ENCODE measurements at regions not wholly inside any gene's neighbourhood (a gene's known extent, or its start where the extent isn't known, plus 50 kb on each side); places are given as distances from the start of the nearest gene placed in this dataset.

DNA sequence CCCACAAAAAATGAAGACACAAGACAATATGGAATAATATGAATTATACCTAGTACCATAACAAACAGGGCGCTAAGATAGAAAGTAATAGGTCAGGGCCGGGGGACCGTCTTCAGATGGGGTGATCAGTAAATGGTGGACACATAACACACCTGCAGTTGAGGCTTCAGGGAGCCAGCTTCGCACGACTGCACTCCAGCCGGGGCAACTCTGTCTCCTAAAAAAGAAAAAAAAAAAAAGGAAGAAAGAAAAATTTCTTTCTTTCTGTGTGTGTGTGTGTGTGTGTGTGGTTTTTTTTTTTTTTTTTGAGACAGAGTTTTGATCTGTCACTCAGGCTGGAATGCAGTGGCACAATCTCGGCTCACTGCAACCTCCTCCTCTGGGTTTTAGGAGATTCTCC, 75.0 kb upstream of the HSPA9 start:
- Mint-ChIP-seq H3K4me3 (peak overlapping the region in 1 of 5 donors; percentile 21), H3K36me3 (peaks cover 0 to 4% (median 0%) of the 10 kb centered on the region in 3 donors), H3K9me3 (peaks cover 0 to 2% (median 0%) of the 10 kb centered on the region in 6 donors), H3K27me3 (ENCODE audit: low read depth in 3 of 3) (peaks cover 27 to 54% (median 45%) of the 10 kb centered on the region in 3 donors), H3K4me1 (peaks cover 21% of the 10 kb centered on the region in 2 donors), H3K27ac (no peak overlapping the region)
- no peak for DNase-seq

DNA sequence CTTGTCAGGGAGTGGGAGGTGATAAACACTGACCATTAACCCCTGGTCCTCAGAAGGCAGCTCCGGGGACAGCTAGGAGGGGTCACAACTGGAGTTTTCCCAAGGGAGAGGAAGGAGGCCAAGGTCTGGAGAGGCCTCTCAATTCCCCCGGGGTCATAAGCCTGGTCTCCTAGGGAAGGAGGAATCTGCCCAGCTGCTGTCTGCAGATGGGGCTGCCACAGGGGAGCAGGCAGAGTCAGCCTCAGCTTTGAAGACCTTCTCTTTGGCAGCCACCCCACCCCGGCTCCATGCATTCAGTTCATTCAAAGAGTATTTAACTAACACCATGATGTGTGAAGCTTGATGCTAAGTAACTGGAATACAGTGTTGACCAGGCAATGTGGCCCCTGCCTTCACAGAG, 74.6 kb upstream of the HSPA9 start:
- H3K4me3 Mint-ChIP-seq, result peak overlapping the region in 1 of 5 donors; percentile 21
- DNase-seq, result no peak
- H3K9me3 Mint-ChIP-seq, result peaks cover 0 to 2% (median 0%) of the 10 kb centered on the region in 6 donors
- peaks cover 0 to 2% (median 0%) of the 10 kb centered on the region in 3 donors for H3K36me3 Mint-ChIP-seq
- H3K27ac Mint-ChIP-seq, result no peak overlapping the region
- peaks cover 27 to 50% (median 41%) of the 10 kb centered on the region in 3 donors for H3K27me3 Mint-ChIP-seq (ENCODE audit: low read depth in 3 of 3)
- peaks cover 17% of the 10 kb centered on the region in 2 donors for H3K4me1 Mint-ChIP-seq

DNA sequence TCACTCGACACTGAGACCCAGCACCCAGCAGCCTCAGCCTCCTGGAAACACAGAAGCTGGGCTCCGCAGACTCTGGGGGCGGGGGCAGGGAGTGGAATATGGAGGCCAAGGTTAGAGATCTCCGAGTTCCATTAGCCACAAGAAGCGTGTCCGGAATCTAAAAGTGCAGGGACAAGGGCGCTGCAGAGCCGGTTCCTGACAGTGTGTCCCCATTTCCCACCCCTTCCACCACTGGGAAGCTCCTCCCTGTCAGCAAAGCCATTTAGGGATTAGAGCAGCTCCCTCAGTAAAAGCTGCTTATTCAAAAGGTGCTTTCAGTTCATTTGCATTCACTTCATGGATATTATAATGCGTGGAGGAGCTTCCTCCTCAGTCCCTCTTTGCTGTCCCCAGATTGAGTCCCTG, 74.1 kb upstream of the HSPA9 start:
- Mint-ChIP-seq H3K36me3 (no peaks in the 10 kb centered on the region), H3K4me1 (peaks cover 13% of the 10 kb centered on the region in 2 donors), H3K4me3 (no peak overlapping the region), H3K27me3 (ENCODE audit: low read depth in 3 of 3) (peaks cover 26 to 45% (median 36%) of the 10 kb centered on the region in 3 donors), H3K9me3 (peaks cover 0 to 2% (median 0%) of the 10 kb centered on the region in 6 donors), H3K27ac (no peak overlapping the region)
- no peak for DNase-seq

DNA sequence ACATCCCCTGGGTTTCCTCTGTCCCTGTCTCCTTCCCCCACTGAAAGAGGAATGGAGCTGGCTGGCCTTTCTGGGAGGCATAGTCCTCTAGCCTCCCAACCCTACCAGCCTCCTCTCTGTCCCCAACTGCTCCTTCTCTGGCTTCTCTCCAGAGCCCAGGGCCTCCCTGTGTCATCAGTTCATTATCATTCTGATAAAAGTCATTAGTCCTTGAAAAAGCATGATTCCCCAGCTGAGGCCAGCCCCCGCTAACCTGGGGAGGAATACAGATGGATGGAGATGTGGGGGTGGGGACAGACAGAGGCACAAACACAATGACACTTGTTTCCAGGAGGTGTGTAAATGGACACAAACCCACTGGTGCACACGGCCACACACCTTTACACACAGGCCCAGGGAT, 73.6 kb upstream of the HSPA9 start:
- H3K36me3 Mint-ChIP-seq, result no peaks in the 10 kb centered on the region
- DNase-seq, result no peak
- no peak overlapping the region for H3K27ac Mint-ChIP-seq
- H3K4me1 Mint-ChIP-seq, result peaks cover 8% of the 10 kb centered on the region in 2 donors
- peaks cover 21 to 41% (median 32%) of the 10 kb centered on the region in 3 donors for H3K27me3 Mint-ChIP-seq (ENCODE audit: low read depth in 3 of 3)
- H3K9me3 Mint-ChIP-seq, result peaks cover 0 to 3% (median 0%) of the 10 kb centered on the region in 6 donors
- H3K4me3 Mint-ChIP-seq, result no peak overlapping the region

DNA sequence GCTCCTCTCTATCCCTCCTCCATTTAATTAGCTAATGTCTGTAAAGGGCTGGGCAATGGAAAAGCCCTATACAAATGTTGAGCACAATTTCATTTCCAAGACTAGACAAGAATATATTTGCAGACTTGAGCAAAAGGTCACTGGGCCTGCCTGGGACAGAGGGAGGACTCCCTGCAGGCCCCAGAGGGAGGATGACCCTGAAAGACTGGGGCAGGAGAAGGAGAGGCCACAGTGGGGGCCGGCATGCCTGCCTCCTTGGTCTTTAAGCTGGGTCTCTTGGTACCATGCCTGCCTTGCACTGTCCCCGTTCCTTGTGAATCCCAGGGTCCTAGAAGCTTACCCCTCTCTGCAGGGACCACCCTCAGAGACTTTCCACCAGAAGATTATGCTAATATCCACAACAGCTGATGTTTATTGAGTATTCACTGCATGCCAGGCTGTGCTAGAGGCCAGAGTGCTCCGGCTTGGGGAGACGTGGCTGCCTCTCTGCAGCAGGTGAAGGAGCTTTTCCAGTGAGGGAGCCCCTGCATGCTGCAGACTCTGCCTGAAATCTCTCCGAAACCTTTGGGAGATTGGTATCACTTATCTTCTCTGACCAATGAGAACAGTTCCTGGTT, 72.7 kb upstream of the HSPA9 start:
- Mint-ChIP-seq H3K4me1 (no peaks in the 10 kb centered on the region), H3K4me3 (no peak overlapping the region), H3K27me3 (ENCODE audit: low read depth in 3 of 3) (peaks cover 17 to 41% (median 24%) of the 10 kb centered on the region in 3 donors), H3K36me3 (no peaks in the 10 kb centered on the region), H3K27ac (no peak overlapping the region), H3K9me3 (peaks cover 0 to 4% (median 0%) of the 10 kb centered on the region in 6 donors)
- DNase-seq, result no peak

DNA sequence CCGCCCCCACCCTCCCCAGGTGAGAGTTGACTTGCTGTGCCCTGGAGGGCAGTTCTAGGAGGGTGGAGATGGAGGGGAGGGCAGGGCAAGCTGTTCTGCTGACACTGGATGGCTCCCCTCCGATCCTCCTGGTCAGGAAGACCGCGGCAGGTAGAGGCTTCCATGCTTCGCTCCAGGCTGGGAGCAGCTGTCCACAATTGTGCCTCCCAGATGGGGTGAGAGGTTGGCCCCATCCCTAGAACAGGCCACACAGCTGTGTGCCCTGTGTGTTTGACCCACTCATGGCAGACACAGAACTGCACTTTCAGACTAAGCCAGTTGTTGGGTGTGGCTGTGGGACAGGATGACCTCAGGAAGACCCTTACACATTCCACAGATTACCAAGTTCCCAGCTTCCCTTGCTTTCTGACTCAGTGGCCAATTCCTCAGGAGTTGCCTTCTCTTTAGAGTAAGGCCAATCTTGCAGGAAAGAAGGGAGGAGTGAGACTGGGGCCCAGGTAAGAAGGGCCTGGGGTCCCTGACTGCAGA, 72.1 kb upstream of the HSPA9 start:
- Mint-ChIP-seq H3K36me3 (no peaks in the 10 kb centered on the region), H3K9me3 (peaks cover 0 to 4% (median 0%) of the 10 kb centered on the region in 6 donors), H3K27me3 (ENCODE audit: low read depth in 3 of 3) (peaks cover 12 to 39% (median 21%) of the 10 kb centered on the region in 3 donors), H3K27ac (no peak overlapping the region), H3K4me1 (no peaks in the 10 kb centered on the region), H3K4me3 (no peak overlapping the region)
- DNase-seq, result no peak

DNA sequence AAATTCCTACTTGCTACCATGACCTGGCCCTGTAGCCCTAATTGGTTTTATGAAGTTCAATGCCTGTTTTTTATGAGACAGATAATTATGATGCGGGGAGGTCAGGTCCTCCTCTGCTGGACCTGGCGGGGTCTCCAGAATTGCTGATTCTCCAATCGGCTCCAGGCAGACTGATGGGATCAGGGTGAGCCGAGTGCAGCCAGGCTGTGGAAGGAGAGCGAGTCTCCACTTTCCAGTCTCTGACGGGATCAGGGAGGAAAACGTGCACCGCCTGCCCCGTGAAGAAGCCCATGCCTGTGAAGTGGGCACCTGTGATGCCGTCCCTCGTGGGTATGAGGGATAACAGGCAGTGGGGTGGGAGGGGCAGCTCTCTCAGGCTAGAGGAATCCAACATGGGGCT, 71.5 kb upstream of the HSPA9 start:
- Mint-ChIP-seq H3K4me3 (no peak overlapping the region), H3K27me3 (ENCODE audit: low read depth in 3 of 3) (peaks cover 14 to 43% (median 19%) of the 10 kb centered on the region in 3 donors), H3K36me3 (no peaks in the 10 kb centered on the region), H3K4me1 (peaks cover 0 to 1% of the 10 kb centered on the region in 2 donors), H3K27ac (no peak overlapping the region), H3K9me3 (peaks cover 0 to 3% (median 0%) of the 10 kb centered on the region in 6 donors)
- no peak for DNase-seq

DNA sequence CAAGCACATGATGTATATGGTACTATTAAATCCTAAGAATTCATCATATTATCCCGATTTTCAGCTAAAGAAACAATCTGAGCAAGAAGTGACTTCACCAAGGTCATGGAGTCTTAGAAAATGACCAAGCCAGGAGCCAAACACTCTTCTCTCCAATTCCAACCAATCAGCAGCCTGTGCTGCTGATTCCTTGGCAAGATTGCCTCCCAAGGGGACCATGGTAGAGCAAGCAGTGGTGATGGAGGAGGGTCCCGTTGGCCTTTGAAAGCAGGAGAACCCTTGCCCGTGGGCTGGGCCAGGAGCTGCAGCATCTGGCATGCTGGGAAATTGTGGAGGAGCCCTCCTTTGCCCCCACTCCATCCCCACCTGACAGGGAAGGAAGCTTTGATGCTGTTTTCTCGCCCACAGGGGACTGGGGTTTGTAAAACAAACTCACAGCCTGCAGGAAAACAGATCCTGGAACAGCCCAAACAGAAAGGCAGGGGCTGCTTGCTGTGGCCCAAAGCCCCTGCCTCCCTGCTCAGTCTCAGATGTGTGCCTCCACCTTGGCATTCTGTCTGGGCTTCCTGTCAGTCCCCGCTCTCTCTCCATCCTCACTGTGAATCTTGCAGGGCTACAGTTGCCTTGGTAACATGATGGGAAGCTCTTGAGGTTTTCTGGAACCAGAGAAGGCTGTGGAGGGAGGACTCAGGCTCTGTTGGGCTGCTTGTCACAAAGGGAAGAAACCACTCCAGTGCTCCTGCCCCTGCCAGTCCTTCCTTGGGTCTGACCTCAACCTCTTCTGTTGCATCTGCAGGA, 70.8 kb upstream of the HSPA9 start:
- peaks cover 14 to 43% (median 17%) of the 10 kb centered on the region in 3 donors for H3K27me3 Mint-ChIP-seq (ENCODE audit: low read depth in 3 of 3)
- peaks cover 0 to 2% (median 0%) of the 10 kb centered on the region in 6 donors for H3K9me3 Mint-ChIP-seq
- no peak overlapping the region for H3K4me3 Mint-ChIP-seq
- no peak for DNase-seq
- no peaks in the 10 kb centered on the region for H3K36me3 Mint-ChIP-seq
- peaks cover 0 to 2% of the 10 kb centered on the region in 2 donors for H3K4me1 Mint-ChIP-seq
- H3K27ac Mint-ChIP-seq, result no peak overlapping the region

DNA sequence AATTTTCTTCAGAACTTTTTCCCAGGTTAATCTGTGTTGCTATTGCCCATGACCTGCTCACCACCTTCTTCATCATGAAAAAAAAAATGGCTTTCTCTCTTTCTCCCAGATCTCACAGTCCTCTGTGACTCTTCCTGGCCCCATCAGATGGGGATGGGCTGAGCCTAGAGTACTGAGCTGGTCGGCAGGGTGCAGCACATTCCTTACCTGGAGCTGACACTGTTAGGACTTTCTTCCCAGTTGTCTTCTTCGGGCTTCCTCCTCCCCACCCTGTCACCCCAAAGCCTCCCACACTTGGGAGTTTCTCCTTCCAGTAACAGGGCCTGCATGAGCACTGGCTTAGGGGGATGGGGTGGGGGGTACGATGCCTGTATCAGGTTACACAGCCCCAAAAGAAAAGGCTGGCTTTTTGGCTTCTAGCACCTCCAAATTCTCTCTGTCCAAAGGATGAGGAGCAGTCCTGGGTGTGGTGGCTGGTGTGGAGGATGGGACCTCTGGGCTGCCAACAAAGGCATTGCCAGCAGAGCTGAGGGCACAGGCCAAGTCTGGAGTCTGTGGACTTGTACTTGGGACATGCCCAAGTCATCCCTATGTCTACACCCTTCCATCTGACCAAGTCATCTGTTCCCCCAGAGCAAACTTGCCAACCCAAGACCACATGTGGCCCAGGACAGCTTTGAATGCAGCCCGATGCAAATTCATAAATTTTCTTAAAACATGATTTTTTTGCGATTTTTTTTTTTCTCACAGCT, 68.0 kb upstream of the HSPA9 start:
- H3K27me3 Mint-ChIP-seq (ENCODE audit: low read depth in 3 of 3), result peaks cover 9 to 31% (median 10%) of the 10 kb centered on the region in 3 donors
- peaks cover 0 to 2% of the 10 kb centered on the region in 2 donors for H3K4me1 Mint-ChIP-seq
- DNase-seq, result no peak
- no peak overlapping the region for H3K4me3 Mint-ChIP-seq
- no peak overlapping the region for H3K27ac Mint-ChIP-seq
- no peaks in the 10 kb centered on the region for H3K36me3 Mint-ChIP-seq
- peaks cover 0 to 2% (median 0%) of the 10 kb centered on the region in 6 donors for H3K9me3 Mint-ChIP-seq

DNA sequence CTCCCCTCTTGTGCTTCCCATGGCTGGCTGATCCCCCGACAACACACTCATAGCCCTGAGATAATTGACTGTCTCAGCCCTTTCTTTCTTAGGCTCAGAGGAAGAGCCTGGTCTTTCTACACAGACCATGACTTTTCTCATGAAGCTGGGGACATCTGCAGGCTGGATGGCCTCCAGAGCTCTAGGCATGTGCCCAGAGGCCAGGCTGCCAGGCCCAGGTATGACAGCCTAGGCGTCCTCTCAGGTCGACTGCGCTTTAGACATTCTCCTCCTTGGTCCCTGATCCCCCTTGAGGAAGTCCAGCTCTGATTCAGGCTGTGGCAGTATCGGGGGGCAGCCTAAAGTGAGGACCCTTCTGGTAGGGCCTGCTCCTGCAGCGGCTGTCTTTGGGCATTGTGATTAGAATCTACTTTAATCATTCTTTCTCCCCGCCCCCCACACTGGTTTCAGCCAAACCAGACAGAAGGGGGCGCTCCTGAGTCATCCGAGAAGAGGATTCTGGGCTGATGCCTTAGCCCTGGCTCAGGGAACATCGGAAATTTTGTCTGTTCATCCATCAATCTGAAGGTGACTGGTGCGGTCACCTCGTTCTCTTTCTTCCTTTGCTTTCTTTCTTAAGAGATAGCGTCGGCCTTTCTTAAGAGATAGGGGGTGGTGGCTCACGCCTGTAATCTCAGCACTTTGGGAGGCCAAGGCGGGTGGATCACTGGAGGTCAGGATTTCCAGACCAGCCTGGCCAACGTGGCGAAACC, 66.5 kb upstream of the HSPA9 start:
- Mint-ChIP-seq H3K27ac (no peak overlapping the region), H3K4me1 (peaks cover 0 to 2% of the 10 kb centered on the region in 2 donors), H3K36me3 (no peaks in the 10 kb centered on the region), H3K9me3 (peaks cover 0 to 2% (median 0%) of the 10 kb centered on the region in 6 donors), H3K27me3 (ENCODE audit: low read depth in 3 of 3) (peaks cover 9 to 30% (median 12%) of the 10 kb centered on the region in 3 donors), H3K4me3 (no peak overlapping the region)
- DNase-seq, result peak; percentile 57 to 63 (median 58)

DNA sequence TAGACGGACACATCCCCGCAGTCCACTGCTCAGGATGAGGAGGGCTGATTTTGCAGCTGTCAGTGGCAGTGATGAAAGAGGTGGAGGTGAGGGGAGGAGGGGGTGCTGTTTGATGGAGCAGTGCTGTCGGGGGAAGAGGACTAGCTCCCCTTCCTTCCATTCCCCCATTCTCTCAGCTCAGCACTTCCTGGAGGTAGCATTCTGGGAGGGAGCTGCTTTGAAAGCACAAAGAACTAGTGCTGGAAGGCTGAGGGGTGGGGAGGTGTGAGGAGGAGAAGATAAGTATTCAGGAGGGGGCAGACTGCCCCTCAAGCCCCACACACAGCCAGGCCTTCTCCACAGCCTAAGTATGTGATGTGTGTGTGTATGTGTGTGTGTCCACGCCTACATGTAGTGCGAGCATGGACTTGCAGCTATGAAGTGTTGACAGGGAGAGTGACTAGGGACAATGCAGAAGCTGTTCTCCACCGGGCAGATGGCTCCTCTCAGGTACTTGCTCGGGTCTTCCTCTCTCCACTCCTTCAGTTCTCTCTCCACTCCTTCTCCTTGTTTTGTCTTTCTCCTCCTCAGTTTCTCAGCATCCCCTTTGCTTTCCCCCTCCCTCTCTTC, 65.5 kb upstream of the HSPA9 start:
- no peak for DNase-seq
- Mint-ChIP-seq H3K27me3 (ENCODE audit: low read depth in 3 of 3) (peaks cover 7 to 32% (median 11%) of the 10 kb centered on the region in 3 donors), H3K9me3 (peaks cover 0 to 2% (median 0%) of the 10 kb centered on the region in 6 donors), H3K36me3 (no peaks in the 10 kb centered on the region), H3K4me1 (peaks cover 0 to 2% of the 10 kb centered on the region in 2 donors), H3K27ac (no peak overlapping the region), H3K4me3 (no peak overlapping the region)

DNA sequence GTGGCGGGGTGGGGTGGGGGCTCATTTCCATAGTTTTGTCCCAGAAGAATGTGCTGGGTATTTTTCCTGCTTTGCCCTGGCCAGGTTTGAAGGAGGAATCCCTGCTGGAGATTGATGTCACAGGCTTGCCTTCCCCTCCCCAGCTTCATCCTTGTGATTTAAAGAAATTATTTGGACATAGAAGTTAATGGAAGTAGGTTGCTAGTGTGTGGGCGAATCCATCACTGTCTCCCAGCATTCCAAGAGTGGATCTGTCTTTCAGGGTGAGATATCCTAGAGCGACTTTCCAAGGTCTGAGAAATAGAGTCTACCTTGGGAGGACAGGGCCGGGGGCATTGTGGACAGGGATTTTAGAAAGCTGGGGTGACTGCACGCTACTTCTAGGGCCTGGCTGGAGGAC, 64.9 kb upstream of the HSPA9 start:
- Mint-ChIP-seq H3K9me3 (peaks cover 0 to 2% (median 0%) of the 10 kb centered on the region in 6 donors), H3K27me3 (ENCODE audit: low read depth in 3 of 3) (peaks cover 7 to 32% (median 11%) of the 10 kb centered on the region in 3 donors), H3K36me3 (no peaks in the 10 kb centered on the region), H3K4me1 (peaks cover 0 to 2% of the 10 kb centered on the region in 2 donors), H3K4me3 (no peak overlapping the region), H3K27ac (no peak overlapping the region)
- DNase-seq, result no peak
